ENCODE measurements at regions not wholly inside any gene's neighbourhood (a gene's known extent, or its start where the extent isn't known, plus 50 kb on each side); places are given as distances from the start of the nearest gene placed in this dataset.

DNA sequence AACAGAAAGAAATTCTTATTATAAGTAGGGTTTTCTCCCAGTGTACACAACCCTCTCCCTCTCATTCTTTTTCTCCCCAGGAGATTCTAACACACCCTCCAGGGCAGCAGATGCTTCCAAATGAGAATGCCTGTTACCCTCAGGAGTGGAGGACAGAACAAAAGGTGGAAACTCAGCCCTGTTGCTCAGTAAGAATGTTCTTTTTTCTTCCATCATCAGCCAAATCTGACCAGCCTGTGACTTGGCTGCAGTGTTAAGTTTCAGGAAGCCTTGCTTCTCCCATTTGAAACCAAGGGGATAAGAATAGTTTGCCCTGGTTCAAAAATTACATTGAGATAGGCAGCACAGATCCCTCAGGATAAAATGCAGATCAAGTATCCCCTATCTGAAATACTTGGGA is 77.5 kb upstream of the EEPD1 start:
- no peak for DNase-seq

DNA sequence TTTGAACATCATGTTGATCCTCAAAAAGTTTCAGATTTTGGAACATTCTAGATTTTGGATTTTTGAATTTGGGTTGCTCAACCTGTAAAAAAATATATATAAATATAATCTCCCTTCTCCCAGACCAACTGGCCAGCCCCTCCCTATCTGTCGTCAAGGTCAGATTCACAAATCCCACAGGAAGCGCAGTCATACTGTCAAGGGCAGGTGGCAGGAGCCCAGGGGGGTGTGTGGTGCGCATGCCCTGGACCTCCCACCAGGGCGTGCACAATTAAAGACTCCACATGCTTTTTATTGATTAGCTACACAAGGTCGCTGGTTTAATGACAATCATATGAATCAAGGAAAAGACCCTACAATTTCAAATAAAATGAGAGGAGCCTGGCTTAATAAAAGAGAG is 77.0 kb upstream of the EEPD1 start:
- no peak for DNase-seq

DNA sequence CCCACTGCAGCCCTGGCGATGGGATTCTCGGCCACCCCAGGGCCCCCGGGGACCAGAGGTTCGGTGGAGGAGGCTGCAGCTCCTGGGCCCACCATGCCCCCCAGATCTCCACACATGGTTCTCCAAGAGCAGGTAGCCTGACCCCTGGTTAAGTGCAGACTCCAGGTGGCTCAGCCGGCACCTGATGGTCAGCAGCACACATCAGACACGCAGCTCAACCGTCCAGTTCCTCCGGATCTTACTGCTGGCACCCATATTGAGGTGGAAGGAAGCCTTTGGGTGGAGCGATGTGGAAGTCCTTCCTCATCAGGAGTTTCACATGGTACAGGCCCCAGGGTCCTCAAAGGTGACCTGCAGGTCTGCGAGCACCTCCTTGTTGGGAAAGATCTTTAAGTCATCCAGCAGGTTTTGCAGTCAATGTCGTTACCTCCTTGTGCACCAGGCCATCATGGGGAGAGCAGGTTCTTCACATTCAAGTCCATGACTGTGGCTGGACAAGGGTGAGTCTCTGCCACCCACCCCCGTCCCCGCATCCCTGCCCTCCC is 74.2 kb upstream of the EEPD1 start:
- no peak for DNase-seq

GRCh38 chr7:36079446-36080025 is 73.5 kb upstream of the EEPD1 start:
- no peak for DNase-seq

DNA sequence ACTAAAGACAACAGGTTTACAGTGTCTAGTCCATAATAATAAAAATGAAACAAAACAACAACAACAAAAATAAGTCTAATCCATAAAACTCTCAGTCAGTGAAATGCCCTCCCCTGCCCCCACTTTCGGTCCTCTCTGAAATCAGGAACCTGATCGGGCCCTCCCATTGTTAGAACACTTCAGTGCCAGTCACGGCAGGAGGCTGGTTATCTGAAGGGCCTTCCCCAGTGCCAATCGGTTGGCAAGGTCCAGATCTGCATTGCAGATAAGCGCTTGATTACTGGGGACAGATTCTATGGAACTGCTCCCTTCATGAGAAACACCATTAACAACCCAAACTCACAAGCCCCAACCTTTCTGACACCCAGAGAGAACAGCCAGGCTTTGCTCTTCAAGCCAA is 72.2 kb upstream of the EEPD1 start:
- DNase-seq = no peak

DNA sequence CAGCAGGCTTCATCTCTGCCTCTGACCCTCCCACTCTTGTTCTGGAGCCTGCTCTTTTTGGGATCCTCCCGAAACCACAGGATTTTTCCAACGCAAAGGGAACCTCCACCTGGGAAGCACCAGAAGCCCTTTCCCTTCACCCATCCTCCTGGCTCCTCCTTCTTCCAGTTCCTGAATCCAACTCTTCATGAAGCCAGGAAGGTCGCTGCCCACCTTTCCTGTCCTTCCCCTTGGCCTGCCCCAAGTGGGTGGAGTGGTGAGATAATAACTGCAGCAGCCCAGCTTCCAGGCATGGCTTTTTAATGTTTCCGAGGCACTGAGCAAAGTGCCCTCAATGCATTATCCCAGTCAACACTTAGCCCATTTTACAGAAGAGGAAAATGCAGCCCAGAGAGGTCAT is 70.8 kb upstream of the EEPD1 start:
- DNase-seq = no peak

- no peak for DNase-seq
Measured at GRCh38 chr7:36082910-36083309, 70.1 kb upstream of the EEPD1 start.

DNA sequence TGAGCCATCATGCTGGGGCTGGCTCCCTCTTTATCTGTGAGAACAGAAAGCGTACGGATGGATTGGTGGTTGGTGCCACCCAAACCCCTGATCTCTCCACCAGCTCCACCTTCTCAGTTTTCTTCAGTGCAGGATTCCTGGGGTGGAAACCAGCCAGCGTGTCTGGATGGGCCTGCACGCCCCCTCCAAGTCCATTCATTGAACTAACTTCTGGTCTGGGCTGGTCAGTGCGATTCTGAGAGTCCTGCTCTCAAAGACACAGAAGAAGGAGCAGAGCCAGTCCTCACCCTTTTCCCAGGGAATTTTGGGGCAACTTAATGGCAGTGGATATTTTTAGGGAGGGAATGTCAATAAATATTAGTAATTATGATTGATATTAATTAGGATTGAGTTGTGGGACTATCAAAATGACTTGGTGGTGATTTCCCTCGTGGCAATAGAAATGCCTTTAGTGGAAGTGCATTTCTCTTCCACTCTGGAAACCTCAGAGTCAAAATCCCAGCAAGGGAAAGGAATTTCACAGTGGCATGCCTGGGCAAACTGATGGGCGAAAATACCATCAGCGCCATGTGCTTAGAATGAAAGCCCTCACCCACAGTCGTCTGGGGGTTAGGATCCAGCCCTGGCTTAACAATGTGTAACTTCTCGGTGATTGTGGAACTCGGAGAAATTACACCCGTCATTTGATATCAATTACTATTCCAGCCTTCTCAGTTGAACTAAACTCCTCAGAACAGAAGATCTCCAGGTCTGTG is 69.3 kb upstream of the EEPD1 start:
- no peak for DNase-seq

DNA sequence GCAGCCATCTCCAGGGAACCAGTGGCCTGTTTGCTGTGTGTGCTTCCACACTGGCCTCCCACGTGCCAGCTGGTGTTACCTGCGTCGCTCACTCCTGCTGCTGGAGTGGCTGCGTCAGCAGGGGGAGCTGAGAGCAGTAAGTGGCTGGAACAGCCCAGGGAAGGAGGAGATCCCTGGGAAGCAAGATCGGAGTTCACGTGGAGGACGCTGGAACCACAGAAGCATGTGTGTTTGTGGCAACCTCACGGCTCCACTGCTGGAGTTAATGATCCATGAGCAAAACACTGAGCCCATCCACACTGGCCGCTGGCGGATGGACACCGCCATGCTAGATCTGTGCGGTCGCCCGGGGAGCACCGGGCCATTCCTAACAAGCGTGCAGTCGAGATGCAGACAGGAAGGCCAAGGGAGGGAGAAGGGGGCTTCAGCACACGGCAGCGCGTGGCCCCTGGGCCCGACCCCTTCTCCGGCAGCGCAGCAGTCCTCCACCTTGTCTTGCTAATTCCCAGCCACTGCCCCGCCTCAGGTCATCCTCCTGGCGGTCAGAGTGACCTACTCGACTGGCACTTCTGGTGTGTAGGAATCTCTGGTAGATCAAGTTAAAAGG is 68.5 kb upstream of the EEPD1 start:
- DNase-seq = peak; percentile 41

GRCh38 chr7:36085096-36085495 is 68.0 kb upstream of the EEPD1 start:
- DNase-seq = no peak

- no peak for DNase-seq
Measured at GRCh38 chr7:36086571-36086970, 66.5 kb upstream of the EEPD1 start.

GRCh38 chr7:36088553-36088952 is 64.5 kb upstream of the EEPD1 start:
- DNase-seq = no peak

GRCh38 chr7:36088966-36089365 is 64.1 kb upstream of the EEPD1 start:
- no peak for DNase-seq

DNA sequence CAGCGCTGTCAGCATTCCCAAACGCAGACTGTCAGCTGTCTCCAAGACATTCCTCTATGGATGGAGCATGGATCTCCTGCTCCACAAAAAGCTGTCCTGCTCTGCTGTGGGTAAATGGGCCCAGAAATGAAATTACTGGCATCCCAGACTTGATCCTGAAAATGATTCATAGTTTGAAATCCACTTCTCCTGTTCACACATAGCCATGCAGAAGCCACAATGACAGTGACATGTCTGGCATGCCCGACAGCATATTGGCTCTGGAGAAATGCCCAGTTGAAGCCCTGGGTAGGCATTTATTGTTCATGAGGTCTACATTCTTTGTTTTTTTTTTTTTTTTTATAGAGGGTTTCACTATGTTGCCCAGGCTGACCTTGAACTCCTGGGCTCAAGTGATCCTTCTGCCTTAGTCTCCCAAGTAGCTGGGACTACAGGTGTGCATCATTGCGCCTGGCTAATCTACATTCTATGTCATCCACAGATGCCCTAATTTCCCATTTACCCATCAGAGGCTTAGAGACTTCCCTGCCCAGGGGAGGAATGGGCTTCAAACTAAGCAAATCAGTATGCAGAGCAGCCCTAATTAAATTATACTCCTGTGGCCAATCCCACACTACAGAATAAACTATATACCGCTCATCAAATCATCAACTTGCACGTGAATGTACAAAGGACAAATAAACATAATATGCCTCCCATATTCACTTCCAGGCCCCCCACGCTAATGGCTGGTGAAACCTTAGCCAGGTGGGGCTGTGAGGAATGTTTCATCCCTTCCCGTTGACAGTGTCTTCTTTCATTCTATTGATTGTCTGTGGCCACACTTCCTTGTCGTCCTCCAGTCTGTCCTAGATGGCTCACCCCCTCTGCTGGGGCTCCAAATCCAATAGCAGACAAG is 61.8 kb upstream of the EEPD1 start:
- peak; percentile 33 for DNase-seq

DNA sequence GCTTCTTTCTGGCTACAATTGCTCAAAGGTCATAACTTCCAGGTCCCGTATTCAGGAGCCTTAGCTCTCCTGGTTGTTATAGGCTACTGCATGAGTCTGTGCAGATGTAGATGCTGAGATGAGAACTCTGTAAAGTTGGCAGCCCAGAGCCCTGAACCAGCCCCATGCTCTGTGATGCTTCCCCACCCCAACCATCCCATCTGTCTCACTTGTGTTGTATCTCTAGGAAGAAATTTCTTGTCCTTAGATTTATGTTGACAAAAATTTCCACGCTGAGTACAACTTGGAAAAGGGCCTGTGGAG is 61.2 kb upstream of the EEPD1 start:
- DNase-seq = no peak

GRCh38 chr7:36092221-36092771 is 60.8 kb upstream of the EEPD1 start:
- no peak for DNase-seq

GRCh38 chr7:36096460-36097095 is 56.5 kb upstream of the EEPD1 start:
- DNase-seq = no peak

- no peak for DNase-seq
Measured at GRCh38 chr7:36098096-36098495, 55.0 kb upstream of the EEPD1 start.

DNA sequence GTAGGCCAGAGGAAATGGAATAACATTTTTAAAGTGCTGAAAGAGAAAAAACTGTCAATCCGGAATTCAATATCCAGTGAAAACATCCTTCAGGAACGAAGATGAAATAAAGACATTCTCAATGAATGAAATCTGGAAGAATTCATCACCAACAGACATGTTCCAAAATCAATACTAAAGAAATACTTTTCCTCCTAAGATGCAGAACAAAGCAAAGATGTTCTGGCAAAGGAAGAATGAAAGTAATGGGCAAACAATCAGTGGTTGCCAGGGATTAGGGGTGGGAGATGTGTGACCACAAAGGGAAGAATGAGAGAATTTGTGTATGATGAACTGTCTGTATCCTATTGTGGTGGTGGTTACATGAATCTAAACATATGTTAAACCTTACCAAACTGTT is 52.8 kb upstream of the EEPD1 start:
- DNase-seq = no peak

- DNase-seq = no peak
Measured at GRCh38 chr7:36100634-36101033, 52.4 kb upstream of the EEPD1 start.

All from femur (tissue), 1 donor.